ENCODE measurements at regions not wholly inside any gene's neighbourhood (a gene's known extent, or its start where the extent isn't known, plus 50 kb on each side); places are given as distances from the start of the nearest gene placed in this dataset.

DNA sequence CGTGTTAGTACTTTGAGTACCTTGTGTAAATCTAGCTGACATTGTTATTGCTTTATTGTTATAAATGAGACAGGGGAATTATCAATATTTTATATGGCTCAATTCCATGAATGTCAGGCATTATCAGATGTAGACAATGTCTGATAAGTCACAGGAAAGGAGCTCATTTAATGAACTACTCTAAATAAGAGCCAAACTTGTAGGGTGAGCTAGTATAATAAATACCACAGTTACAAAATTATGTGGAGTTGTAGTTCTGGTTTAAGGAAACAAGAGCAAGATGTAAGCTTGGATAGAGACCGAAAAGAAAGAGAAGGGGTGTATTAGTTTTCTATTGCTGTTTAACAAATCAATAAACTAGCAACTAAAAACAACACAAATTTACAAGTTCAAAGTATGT, 891.8 kb upstream of the SLITRK1 start:
- Mint-ChIP-seq H3K4me1 (no peaks in the 10 kb centered on the region), H3K9me3 (ENCODE audit: insufficient read depth) (no peaks in the 10 kb centered on the region), H3K27me3 (no peaks in the 10 kb centered on the region), H3K27ac (no peak overlapping the region), H3K4me3 (no peak overlapping the region)
- ChIA-PET CTCF (no interaction called here), POLR2A (no interaction called here)
- no peak overlapping the region for H3K27ac ChIP-seq (ENCODE audit: low read length in 2 of 2)
- H3K9ac ChIP-seq (ENCODE audit: low read length) = no peak overlapping the region
- H3K4me2 ChIP-seq (replicated peaks; ENCODE audit: low read depth, low read length, poor library complexity, severe bottlenecking) = no peak overlapping the region
- no peaks in the 10 kb centered on the region for H4K20me1 ChIP-seq (ENCODE audit: control insufficient read depth, insufficient read depth, low read length, poor library complexity, severe bottlenecking)
- ATAC-seq (ENCODE audit: low read depth) (no peak), DNase-seq (no peak)
- no peaks in the 10 kb centered on the region for H3K79me2 ChIP-seq (ENCODE audit: control insufficient read depth, insufficient read depth, low read length)
- no peak overlapping the region for H3K4me3 ChIP-seq (ENCODE audit: control extremely low read depth in 1 of 5, extremely low read depth in 1 of 5, insufficient read depth in 1 of 5, low read depth in 2 of 5, low read length in 4 of 5)
- H3K4me1 ChIP-seq (ENCODE audit: control insufficient read depth in 2 of 2, insufficient read depth in 2 of 2, low read length in 2 of 2) = no peaks in the 10 kb centered on the region
- no peak for TF ChIP-seq EZH2 (IDR thresholded peaks at IDR 0.05; ENCODE audit: borderline replicate concordance, insufficient read depth, low read depth, low read length, poor library complexity, severe bottlenecking)
- TF ChIP-seq, protein P1, sequence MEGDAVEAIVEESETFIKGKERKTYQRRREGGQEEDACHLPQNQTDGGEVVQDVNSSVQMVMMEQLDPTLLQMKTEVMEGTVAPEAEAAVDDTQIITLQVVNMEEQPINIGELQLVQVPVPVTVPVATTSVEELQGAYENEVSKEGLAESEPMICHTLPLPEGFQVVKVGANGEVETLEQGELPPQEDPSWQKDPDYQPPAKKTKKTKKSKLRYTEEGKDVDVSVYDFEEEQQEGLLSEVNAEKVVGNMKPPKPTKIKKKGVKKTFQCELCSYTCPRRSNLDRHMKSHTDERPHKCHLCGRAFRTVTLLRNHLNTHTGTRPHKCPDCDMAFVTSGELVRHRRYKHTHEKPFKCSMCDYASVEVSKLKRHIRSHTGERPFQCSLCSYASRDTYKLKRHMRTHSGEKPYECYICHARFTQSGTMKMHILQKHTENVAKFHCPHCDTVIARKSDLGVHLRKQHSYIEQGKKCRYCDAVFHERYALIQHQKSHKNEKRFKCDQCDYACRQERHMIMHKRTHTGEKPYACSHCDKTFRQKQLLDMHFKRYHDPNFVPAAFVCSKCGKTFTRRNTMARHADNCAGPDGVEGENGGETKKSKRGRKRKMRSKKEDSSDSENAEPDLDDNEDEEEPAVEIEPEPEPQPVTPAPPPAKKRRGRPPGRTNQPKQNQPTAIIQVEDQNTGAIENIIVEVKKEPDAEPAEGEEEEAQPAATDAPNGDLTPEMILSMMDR (IDR thresholded peaks at IDR 0.05) = no peak
- no peaks in the 10 kb centered on the region for H3K36me3 ChIP-seq (replicated peaks in 1 of 2; ENCODE audit: control extremely low read depth in 1 of 2, control insufficient read depth in 1 of 2, extremely low read depth in 1 of 2, insufficient read depth in 2 of 2, low read length in 1 of 2)
- H3K9me3 ChIP-seq (ENCODE audit: control extremely low read depth in 1 of 3, control insufficient read depth in 2 of 3, insufficient read depth in 1 of 3, low read length in 2 of 3) = no peaks in the 10 kb centered on the region
- no CpG with 5 or more reads among the region's 2 CpGs for WGBS (ENCODE audit: insufficient coverage)
- H3K27me3 ChIP-seq (replicated peaks in 1 of 4; ENCODE audit: control extremely low read depth in 1 of 4, control insufficient read depth in 3 of 4, insufficient read depth in 4 of 4, low read length in 3 of 4) = no peaks in the 10 kb centered on the region
- intact Hi-C loops (cut with micrococcal nuclease) = no loop called here
- H2AFZ ChIP-seq (ENCODE audit: insufficient read depth, low read depth, low read length, poor library complexity, severe bottlenecking) = no peak overlapping the region

DNA sequence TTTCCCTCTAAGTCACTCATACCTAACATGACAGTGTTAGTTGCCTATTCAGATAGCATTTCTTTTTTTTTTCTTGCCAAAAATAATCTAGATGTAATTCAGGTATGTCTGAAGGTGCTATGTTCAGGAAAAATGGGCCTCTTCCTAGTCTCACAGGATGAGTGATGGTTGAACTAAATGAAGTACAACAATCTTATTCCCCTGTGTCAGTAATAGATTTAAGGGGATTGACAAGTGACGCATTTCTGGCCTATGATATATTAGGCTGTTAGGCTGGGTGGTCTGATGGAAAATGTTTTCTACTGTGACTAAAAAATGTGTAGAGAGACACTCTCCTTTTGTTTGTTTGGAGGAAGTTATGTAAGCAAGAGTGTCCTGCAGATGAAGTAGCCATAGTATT, 878.7 kb upstream of the SLITRK1 start:
- ChIA-PET CTCF (no interaction called here), POLR2A (no interaction called here)
- peaks cover 0 to 1% (median 0%) of the 10 kb centered on the region in 3 donors for H3K9me3 ChIP-seq (ENCODE audit: control extremely low read depth in 1 of 3, control insufficient read depth in 2 of 3, insufficient read depth in 1 of 3, low read length in 2 of 3)
- no peak overlapping the region for H2AFZ ChIP-seq (ENCODE audit: insufficient read depth, low read depth, low read length, poor library complexity, severe bottlenecking)
- TF ChIP-seq, protein P1 (IDR thresholded peaks at IDR 0.05) = no peak
- TF ChIP-seq EZH2 (IDR thresholded peaks at IDR 0.05; ENCODE audit: borderline replicate concordance, insufficient read depth, low read depth, low read length, poor library complexity, severe bottlenecking) = no peak
- intact Hi-C loops (cut with micrococcal nuclease) = no loop called here
- Mint-ChIP-seq H3K27me3 (no peaks in the 10 kb centered on the region), H3K4me1 (no peaks in the 10 kb centered on the region), H3K4me3 (no peak overlapping the region), H3K9me3 (ENCODE audit: insufficient read depth) (peaks cover 3% of the 10 kb centered on the region), H3K27ac (no peak overlapping the region)
- ATAC-seq (ENCODE audit: low read depth) = no peak
- no peak overlapping the region for H3K9ac ChIP-seq (ENCODE audit: low read length)
- H3K27ac ChIP-seq (ENCODE audit: low read length in 2 of 2) = no peak overlapping the region
- H3K4me2 ChIP-seq (replicated peaks; ENCODE audit: low read depth, low read length, poor library complexity, severe bottlenecking) = no peak overlapping the region
- H4K20me1 ChIP-seq (ENCODE audit: control insufficient read depth, insufficient read depth, low read length, poor library complexity, severe bottlenecking) = no peaks in the 10 kb centered on the region
- no peaks in the 10 kb centered on the region for H3K27me3 ChIP-seq (replicated peaks in 1 of 4; ENCODE audit: control extremely low read depth in 1 of 4, control insufficient read depth in 3 of 4, insufficient read depth in 4 of 4, low read length in 3 of 4)
- no peaks in the 10 kb centered on the region for H3K4me1 ChIP-seq (ENCODE audit: control insufficient read depth in 2 of 2, insufficient read depth in 2 of 2, low read length in 2 of 2)
- DNase-seq = no peak
- H3K79me2 ChIP-seq (ENCODE audit: control insufficient read depth, insufficient read depth, low read length) = no peaks in the 10 kb centered on the region
- no peaks in the 10 kb centered on the region for H3K36me3 ChIP-seq (replicated peaks in 1 of 2; ENCODE audit: control extremely low read depth in 1 of 2, control insufficient read depth in 1 of 2, extremely low read depth in 1 of 2, insufficient read depth in 2 of 2, low read length in 1 of 2)
- no peak overlapping the region for H3K4me3 ChIP-seq (ENCODE audit: control extremely low read depth in 1 of 5, extremely low read depth in 1 of 5, insufficient read depth in 1 of 5, low read depth in 2 of 5, low read length in 4 of 5)
- 80% methylated on average over 1 of the region's 1 CpG for WGBS (ENCODE audit: insufficient coverage)

Measured in B cell (primary cell).